ENCODE measurements at regions not wholly inside any gene's neighbourhood (a gene's known extent, or its start where the extent isn't known, plus 50 kb on each side); places are given as distances from the start of the nearest gene placed in this dataset.

DNA sequence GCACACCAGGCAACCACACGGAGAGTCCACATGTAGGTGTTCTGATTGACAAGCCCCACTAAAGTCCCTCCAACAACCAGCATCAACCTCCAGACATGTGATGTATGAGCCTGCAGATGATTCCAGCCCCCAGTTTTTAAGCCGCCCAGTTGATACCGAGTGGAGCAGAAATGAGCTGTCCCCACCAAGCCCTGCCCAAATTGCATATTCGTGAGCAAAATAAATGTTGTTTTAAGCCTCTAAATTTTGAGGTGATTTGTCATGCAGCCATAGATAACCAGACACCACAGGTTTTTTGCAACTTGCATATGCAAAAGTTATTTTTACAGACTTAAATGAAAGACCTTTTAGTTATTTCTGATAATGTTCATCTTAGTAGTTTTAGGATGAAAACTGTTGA is 187.7 kb downstream of the PIK3R1 start:
- TF ChIP-seq, protein P1, sequence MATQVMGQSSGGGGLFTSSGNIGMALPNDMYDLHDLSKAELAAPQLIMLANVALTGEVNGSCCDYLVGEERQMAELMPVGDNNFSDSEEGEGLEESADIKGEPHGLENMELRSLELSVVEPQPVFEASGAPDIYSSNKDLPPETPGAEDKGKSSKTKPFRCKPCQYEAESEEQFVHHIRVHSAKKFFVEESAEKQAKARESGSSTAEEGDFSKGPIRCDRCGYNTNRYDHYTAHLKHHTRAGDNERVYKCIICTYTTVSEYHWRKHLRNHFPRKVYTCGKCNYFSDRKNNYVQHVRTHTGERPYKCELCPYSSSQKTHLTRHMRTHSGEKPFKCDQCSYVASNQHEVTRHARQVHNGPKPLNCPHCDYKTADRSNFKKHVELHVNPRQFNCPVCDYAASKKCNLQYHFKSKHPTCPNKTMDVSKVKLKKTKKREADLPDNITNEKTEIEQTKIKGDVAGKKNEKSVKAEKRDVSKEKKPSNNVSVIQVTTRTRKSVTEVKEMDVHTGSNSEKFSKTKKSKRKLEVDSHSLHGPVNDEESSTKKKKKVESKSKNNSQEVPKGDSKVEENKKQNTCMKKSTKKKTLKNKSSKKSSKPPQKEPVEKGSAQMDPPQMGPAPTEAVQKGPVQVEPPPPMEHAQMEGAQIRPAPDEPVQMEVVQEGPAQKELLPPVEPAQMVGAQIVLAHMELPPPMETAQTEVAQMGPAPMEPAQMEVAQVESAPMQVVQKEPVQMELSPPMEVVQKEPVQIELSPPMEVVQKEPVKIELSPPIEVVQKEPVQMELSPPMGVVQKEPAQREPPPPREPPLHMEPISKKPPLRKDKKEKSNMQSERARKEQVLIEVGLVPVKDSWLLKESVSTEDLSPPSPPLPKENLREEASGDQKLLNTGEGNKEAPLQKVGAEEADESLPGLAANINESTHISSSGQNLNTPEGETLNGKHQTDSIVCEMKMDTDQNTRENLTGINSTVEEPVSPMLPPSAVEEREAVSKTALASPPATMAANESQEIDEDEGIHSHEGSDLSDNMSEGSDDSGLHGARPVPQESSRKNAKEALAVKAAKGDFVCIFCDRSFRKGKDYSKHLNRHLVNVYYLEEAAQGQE (IDR thresholded peaks at IDR 0.05; ENCODE audit: insufficient read depth in 1 of 2, low read depth in 2 of 2, low read length in 2 of 2): no peak
- TF ChIP-seq POLR2AphosphoS5 (IDR thresholded peaks at IDR 0.05; ENCODE audit: low read depth, low read length): no peak
- TF ChIP-seq TAF1 (IDR thresholded peaks at IDR 0.05; ENCODE audit: borderline replicate concordance, insufficient read depth, low read length): no peak
- TF ChIP-seq SIN3A (IDR thresholded peaks at IDR 0.05; ENCODE audit: borderline replicate concordance, insufficient read depth, low read length): no peak

Data from PFSK-1 (cell line).